ENCODE measurements at regions not wholly inside any gene's neighbourhood (a gene's known extent, or its start where the extent isn't known, plus 50 kb on each side); places are given as distances from the start of the nearest gene placed in this dataset.
"Not testable (repeated sequence)": the region's sequence is repeated elsewhere in the genome, so short reads cannot be mapped to it uniquely, and the experiment has no call there.

DNA sequence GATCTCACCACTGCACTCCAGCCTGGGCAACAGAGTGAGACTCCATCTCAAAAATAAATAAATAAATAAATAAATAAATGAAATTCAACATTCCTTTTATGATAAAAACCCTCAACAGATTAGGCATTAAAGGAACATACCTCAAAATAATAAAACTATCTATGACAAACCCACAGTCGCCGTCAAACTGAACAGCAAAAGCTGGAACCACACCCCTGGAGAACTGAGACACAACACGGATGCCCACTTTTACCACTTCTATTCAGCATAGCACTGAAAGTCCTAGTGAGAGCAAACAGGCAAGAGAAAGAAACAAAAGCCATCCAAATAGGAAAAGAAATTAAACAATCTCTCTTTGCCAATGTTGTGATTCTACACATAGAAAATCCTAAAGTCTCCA, 499.9 kb upstream of the TPTE start:
- TF ChIP-seq, protein P1, sequence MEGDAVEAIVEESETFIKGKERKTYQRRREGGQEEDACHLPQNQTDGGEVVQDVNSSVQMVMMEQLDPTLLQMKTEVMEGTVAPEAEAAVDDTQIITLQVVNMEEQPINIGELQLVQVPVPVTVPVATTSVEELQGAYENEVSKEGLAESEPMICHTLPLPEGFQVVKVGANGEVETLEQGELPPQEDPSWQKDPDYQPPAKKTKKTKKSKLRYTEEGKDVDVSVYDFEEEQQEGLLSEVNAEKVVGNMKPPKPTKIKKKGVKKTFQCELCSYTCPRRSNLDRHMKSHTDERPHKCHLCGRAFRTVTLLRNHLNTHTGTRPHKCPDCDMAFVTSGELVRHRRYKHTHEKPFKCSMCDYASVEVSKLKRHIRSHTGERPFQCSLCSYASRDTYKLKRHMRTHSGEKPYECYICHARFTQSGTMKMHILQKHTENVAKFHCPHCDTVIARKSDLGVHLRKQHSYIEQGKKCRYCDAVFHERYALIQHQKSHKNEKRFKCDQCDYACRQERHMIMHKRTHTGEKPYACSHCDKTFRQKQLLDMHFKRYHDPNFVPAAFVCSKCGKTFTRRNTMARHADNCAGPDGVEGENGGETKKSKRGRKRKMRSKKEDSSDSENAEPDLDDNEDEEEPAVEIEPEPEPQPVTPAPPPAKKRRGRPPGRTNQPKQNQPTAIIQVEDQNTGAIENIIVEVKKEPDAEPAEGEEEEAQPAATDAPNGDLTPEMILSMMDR (IDR thresholded peaks at IDR 0.05), result not testable (repeated sequence)
- not testable (repeated sequence) for TF ChIP-seq POLR2A (IDR thresholded peaks at IDR 0.05)

Measured in Peyer's patch (tissue), 4 donors.